AG09319 (cell line): ENCODE measurements at regions not wholly inside any gene's neighbourhood (a gene's known extent, or its start where the extent isn't known, plus 50 kb on each side); places are given as distances from the start of the nearest gene placed in this dataset.

Experiments
- DNase-seq: peaks from one replicate; pipeline ENCODE4 v3.0.0-alpha.2; 2010; ENCODE audit warnings: low read depth; ENCODE audit errors: extremely low read depth
- TF ChIP-seq, protein P1 (sequence below): IDR thresholded peaks from 2 replicates; pipeline ENCODE4 v1.5.1; 2011; ENCODE audit warnings: low read depth, mild to moderate bottlenecking, inconsistent platforms, low read length, moderate library complexity

DNA sequence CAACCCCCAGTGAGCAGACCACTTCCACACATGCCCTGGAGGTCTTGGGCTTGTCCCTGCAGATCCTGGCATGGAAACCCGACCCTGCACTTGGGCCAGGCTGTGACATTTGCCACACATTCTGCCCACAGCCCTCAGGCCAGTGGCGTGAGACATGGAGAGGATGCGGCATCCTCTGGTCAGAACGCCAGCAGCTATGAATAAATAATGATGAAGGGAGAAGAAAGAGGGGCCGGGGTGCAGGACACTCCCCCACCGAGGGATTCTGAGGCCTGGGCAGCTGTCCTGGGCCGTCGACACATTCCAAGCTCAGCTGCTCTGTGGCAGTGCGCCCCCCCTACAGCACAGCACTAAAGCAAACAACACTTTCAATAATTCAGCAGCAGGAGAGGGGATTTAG lies 148.8 kb downstream of the ENGASE start:
- TF ChIP-seq, protein P1, sequence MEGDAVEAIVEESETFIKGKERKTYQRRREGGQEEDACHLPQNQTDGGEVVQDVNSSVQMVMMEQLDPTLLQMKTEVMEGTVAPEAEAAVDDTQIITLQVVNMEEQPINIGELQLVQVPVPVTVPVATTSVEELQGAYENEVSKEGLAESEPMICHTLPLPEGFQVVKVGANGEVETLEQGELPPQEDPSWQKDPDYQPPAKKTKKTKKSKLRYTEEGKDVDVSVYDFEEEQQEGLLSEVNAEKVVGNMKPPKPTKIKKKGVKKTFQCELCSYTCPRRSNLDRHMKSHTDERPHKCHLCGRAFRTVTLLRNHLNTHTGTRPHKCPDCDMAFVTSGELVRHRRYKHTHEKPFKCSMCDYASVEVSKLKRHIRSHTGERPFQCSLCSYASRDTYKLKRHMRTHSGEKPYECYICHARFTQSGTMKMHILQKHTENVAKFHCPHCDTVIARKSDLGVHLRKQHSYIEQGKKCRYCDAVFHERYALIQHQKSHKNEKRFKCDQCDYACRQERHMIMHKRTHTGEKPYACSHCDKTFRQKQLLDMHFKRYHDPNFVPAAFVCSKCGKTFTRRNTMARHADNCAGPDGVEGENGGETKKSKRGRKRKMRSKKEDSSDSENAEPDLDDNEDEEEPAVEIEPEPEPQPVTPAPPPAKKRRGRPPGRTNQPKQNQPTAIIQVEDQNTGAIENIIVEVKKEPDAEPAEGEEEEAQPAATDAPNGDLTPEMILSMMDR: no peak
- no peak for DNase-seq

DNA sequence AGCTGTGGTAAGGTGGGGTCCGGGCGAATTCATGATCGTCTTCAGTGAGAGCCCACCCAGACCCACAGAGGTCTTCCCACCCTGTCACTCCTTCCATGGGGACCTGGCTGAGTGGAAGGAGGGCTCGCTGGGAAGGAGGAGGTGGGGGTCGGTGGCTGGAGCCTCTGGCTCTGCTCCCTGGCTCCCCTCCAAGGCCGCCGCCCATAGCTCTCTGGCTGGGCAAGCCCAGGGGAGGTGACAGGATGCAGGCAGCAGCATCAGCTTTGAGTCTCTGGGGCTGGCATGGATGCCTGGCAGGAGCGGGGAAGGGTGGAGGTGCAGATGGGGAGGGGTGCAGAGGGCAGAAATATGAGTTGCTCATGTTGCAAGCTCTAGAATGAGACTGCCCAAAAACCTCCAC lies 147.0 kb downstream of the ENGASE start:
- no peak for DNase-seq
- TF ChIP-seq, protein P1: no peak

DNA sequence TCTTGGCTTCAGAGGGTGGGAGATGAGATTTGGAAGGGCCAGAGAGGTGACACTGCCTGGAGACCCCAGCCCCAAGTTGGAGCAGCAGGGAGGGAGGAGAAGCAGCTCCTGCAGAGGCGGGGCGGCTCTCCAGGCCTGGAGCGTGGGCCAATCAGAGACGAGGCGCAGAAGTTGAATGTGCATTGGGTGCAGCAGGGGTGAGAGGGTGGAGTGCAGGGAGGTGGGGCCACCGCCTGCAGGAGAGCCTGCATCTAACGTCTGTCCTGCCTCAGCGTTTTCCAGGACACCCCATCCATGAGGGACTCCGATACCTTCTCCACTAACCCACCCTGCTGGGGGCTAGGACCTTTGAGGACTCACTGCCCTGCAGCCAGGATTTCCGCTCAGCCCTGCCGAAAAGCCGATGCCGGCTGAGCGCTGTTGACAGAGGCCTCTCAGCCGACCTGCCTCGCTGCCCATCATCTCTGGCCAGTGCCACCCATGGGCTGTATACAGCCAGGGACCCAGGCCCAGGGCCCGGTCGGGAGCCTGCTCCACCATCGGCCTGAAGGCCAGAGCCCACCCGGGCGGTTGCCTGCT lies 146.2 kb downstream of the ENGASE start:
- TF ChIP-seq, protein P1: no peak
- DNase-seq: no peak

DNA sequence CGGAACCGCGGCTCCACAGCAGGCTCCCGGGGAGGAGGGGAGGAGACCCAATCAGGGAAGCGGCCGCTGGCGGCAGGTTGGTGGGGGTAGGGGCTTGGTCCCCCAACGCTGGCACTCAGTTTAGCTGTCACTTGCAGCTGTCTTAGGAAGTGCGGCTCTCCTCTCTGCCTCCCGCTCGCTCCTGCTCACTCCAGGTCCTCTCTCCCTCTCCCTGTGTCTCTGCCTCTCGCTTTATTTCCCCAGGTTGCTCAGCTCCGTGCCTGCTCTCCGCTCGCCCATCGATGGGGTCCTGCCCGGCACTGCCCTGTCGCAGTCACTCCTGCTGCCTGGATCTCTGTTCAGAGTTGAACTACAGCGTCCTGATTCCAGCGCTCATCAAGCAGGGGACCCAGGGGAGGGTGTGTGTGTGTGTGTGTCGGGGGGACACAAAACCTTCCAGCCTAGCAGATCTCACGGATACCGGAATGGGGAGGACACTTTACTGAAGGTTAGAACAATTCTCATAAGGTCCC lies 145.6 kb downstream of the ENGASE start:
- TF ChIP-seq, protein P1: no peak

DNA sequence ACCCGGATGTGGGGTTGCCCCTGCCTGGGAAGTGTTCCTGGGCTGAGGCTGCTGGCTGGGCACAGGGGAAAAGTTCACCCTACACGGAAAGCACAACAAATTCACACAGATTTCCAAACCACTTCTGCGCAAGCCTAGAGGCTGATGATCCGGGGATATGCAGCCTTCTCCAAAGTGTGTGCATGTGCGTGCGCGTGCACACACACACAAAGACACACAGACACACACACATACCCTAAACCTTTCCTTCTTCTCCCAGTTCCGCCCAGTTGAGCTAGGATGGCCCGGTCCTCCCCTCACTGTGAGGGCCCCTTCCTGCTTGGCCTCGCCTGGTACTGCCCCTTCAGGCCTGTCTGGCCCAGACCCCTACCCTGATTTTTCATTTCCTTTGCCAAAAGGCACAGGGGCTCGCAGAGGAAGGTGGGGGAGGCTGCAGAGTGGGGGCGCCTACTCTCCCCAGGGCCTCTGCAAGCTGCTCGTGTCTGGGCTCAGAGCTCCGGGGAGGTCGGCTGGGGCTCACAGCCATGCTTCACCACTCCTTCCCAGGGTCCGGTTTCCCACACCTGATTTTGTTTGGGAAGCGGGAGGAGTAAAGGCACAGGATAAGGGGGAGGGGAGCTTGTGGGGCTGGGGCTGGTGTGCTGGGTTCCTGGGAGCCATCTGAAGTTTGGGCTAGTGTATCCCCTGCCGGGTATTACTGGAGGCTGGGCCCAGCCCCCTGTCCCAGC lies 144.7 kb downstream of the ENGASE start:
- TF ChIP-seq, protein P1: no peak
- no peak for DNase-seq

More for the DNA sequence above, 145.6 kb downstream of the ENGASE start:
- no peak for DNase-seq

DNA sequence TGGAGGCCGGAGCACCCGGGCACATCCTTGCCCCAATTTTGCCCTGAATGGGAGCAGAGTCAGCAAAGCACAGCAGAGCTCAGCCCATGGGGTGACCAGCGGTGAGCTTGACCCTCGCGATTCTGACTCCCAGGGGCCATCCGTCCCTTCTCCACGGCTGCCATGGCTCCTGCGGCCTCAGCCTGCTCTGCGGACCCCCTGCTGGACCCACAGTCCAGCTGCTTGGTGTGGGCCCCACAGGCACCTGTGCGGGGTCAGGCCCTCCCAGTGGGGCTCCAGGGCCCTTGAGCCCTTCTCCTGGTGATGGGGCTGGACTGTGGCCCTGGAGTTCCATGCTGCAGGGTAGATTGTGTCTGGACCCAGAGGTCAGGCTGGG lies 144.2 kb downstream of the ENGASE start:
- TF ChIP-seq, protein P1: no peak
- no peak for DNase-seq

DNA sequence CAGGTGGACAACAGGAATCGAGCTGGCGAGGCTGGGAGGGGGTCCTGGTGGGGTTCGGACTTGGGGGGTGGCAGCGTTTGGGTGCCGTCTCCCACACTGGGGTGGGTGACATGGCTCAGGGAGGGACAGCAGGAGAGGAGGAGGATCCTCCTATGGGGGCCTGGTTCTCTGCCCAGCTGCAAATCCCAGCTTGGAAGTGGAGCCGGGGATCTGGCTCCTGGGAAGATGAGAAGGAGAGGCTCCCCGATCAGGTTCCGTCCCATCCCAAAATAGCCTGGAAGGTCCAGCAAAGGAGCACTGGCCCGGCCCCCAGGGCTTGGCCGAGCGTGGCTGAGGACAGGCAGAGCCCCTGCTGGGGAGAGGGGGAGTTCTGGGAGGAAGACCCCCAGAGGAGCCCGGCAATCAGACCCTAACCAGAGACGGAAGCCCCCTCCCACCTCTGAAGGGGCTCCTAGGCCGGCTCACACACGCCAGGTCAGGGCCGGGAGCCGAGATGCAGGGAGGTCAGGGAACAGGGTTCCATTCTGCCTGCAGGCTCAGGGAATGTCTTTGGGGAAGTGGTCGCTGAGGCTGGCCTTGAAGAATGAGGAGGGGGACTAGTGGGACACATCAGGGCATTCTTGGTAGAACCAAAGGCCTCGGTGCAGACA lies 143.7 kb downstream of the ENGASE start:
- TF ChIP-seq, protein P1: no peak
- DNase-seq: no peak
